ENCODE measurements at regions not wholly inside any gene's neighbourhood (a gene's known extent, or its start where the extent isn't known, plus 50 kb on each side); places are given as distances from the start of the nearest gene placed in this dataset.

DNA sequence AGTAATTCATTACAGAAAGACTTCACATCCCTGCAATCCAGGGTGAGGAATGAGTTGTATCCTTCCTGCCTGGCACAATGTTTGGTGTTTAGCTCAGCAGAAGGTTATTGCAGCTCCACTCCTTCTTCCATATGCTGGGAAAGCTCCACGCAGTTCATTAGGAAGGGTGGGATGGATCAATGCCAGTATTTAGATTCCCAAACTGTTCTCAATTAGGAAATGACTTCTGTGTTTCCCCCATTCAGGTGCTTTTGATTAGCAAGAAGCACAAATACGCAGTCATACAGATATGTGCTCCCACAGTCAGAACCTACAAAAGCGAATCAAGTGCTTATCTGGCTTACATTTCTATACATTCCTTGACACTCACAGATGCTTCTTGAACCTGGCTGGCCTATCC lies 340.6 kb downstream of the NYAP2 start:
- Histone ChIP-seq H3K36me3 (ENCODE audit: insufficient read depth, low read length) (no peaks in the 10 kb centered on the region), H2AFZ (ENCODE audit: low read length) (no peak overlapping the region), H3K9me2 (ENCODE audit: low read depth, low read length) (no peaks in the 10 kb centered on the region), H4K20me1 (ENCODE audit: insufficient read depth, low read length) (no peaks in the 10 kb centered on the region), H3F3A (ENCODE audit: insufficient read depth, low read length) (no peaks in the 10 kb centered on the region), H3K27ac (ENCODE audit: low read depth, low read length, poor library complexity, severe bottlenecking) (no peak overlapping the region), H3K79me2 (ENCODE audit: insufficient read depth, low read length) (no peaks in the 10 kb centered on the region), H3K27me3 (ENCODE audit: insufficient read depth, low read length) (no peaks in the 10 kb centered on the region), H3K9me3 (ENCODE audit: low read length) (no peaks in the 10 kb centered on the region), H3K4me1 (ENCODE audit: insufficient read depth, low read length, severe bottlenecking) (no peaks in the 10 kb centered on the region), H3K4me2 (ENCODE audit: low read length) (no peak overlapping the region), H3K9ac (ENCODE audit: low read length) (no peak overlapping the region), H3K4me3 (ENCODE audit: low read depth, low read length, poor library complexity, severe bottlenecking) (no peak overlapping the region)
- TF ChIP-seq, protein P1, sequence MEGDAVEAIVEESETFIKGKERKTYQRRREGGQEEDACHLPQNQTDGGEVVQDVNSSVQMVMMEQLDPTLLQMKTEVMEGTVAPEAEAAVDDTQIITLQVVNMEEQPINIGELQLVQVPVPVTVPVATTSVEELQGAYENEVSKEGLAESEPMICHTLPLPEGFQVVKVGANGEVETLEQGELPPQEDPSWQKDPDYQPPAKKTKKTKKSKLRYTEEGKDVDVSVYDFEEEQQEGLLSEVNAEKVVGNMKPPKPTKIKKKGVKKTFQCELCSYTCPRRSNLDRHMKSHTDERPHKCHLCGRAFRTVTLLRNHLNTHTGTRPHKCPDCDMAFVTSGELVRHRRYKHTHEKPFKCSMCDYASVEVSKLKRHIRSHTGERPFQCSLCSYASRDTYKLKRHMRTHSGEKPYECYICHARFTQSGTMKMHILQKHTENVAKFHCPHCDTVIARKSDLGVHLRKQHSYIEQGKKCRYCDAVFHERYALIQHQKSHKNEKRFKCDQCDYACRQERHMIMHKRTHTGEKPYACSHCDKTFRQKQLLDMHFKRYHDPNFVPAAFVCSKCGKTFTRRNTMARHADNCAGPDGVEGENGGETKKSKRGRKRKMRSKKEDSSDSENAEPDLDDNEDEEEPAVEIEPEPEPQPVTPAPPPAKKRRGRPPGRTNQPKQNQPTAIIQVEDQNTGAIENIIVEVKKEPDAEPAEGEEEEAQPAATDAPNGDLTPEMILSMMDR (IDR thresholded peaks at IDR 0.05; ENCODE audit: low read length), result no peak
- no peak for TF ChIP-seq EZH2 (IDR thresholded peaks at IDR 0.05; ENCODE audit: borderline replicate concordance, low read length)

DNA sequence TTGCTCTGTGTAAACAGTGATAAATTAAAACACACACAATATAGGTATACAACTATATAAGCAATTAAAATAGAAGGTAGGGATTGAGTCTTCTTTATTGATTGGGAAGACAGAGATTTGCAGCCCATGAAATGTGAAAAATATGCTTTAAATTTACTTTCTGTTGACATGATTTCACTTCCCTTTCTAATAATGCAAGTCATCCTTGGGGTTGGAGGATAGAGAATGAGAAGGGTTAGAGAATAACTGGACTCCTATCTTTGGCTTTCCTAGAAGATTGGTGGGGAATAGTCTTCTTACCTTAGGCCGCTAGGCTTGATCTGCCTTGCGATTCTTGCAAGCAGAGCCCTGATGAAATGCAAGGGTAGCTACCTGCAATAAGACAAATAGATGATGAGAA lies 339.8 kb downstream of the NYAP2 start:
- Histone ChIP-seq H3K4me3 (ENCODE audit: low read depth, low read length, poor library complexity, severe bottlenecking) (no peak overlapping the region), H3K27ac (ENCODE audit: low read depth, low read length, poor library complexity, severe bottlenecking) (no peak overlapping the region), H3K79me2 (ENCODE audit: insufficient read depth, low read length) (no peaks in the 10 kb centered on the region), H3K9ac (ENCODE audit: low read length) (no peak overlapping the region), H3F3A (ENCODE audit: insufficient read depth, low read length) (no peaks in the 10 kb centered on the region), H3K36me3 (ENCODE audit: insufficient read depth, low read length) (no peaks in the 10 kb centered on the region), H2AFZ (ENCODE audit: low read length) (no peak overlapping the region), H3K4me2 (ENCODE audit: low read length) (no peak overlapping the region), H3K4me1 (ENCODE audit: insufficient read depth, low read length, severe bottlenecking) (no peaks in the 10 kb centered on the region), H3K27me3 (ENCODE audit: insufficient read depth, low read length) (no peaks in the 10 kb centered on the region), H3K9me3 (ENCODE audit: low read length) (no peaks in the 10 kb centered on the region), H3K9me2 (ENCODE audit: low read depth, low read length) (no peaks in the 10 kb centered on the region), H4K20me1 (ENCODE audit: insufficient read depth, low read length) (no peaks in the 10 kb centered on the region)
- TF ChIP-seq, protein P1 (IDR thresholded peaks at IDR 0.05; ENCODE audit: low read length), result no peak
- TF ChIP-seq EZH2 (IDR thresholded peaks at IDR 0.05; ENCODE audit: borderline replicate concordance, low read length), result no peak

DNA sequence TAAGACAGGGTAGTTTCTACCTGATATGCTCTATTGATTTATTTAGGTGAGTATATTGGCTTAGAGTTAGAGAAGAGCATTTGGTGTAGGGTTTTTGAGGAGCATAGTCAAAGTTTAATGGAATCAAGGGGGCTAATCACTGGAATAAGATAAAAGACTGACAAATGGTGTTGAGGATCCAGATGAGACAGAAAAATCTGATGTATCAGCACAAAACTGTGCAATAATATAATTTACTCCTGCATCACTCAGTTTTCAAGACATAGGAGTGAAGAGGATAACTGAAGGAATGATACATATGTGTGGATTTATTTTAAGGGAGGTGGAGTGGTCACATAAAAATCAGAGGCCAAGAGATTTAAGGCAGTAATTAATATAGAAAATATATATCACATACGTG lies 339.2 kb downstream of the NYAP2 start:
- Histone ChIP-seq H3K4me3 (ENCODE audit: low read depth, low read length, poor library complexity, severe bottlenecking) (no peak overlapping the region), H3K36me3 (ENCODE audit: insufficient read depth, low read length) (no peaks in the 10 kb centered on the region), H4K20me1 (ENCODE audit: insufficient read depth, low read length) (no peaks in the 10 kb centered on the region), H3K79me2 (ENCODE audit: insufficient read depth, low read length) (no peaks in the 10 kb centered on the region), H3K9me3 (ENCODE audit: low read length) (no peaks in the 10 kb centered on the region), H2AFZ (ENCODE audit: low read length) (no peak overlapping the region), H3K27ac (ENCODE audit: low read depth, low read length, poor library complexity, severe bottlenecking) (no peak overlapping the region), H3F3A (ENCODE audit: insufficient read depth, low read length) (no peaks in the 10 kb centered on the region), H3K4me1 (ENCODE audit: insufficient read depth, low read length, severe bottlenecking) (no peaks in the 10 kb centered on the region), H3K9ac (ENCODE audit: low read length) (no peak overlapping the region), H3K9me2 (ENCODE audit: low read depth, low read length) (no peaks in the 10 kb centered on the region), H3K27me3 (ENCODE audit: insufficient read depth, low read length) (no peaks in the 10 kb centered on the region), H3K4me2 (ENCODE audit: low read length) (no peak overlapping the region)
- TF ChIP-seq EZH2 (IDR thresholded peaks at IDR 0.05; ENCODE audit: borderline replicate concordance, low read length), result no peak
- TF ChIP-seq, protein P1 (IDR thresholded peaks at IDR 0.05; ENCODE audit: low read length), result no peak

All from OCI-LY1 (cell line).